Cardiac muscle cell (in vitro differentiated cells and primary cell): ENCODE measurements at regions not wholly inside any gene's neighbourhood (a gene's known extent, or its start where the extent isn't known, plus 50 kb on each side); places are given as distances from the start of the nearest gene placed in this dataset.

ENCODE experiments used
- DNase-seq, 2 donors: peaks; one replicate each; pipeline versions ENCODE4 v3.0.0 to v3.0.0-alpha.2; 2010 to 2017; ENCODE audit warnings: low read depth in 1 of 2, low spot score in 1 of 2
- H3K27ac ChIP-seq: fragments of 200-600 bp; sonication (generic); 2 replicates; pipeline ENCODE4 v1.5.1; 2016
- H3K27me3 ChIP-seq: fragments of 200-600 bp; sonication (generic); 2 replicates; pipeline ENCODE4 v1.6.0; 2016; ENCODE audit warnings: control low read depth
- H3K36me3 ChIP-seq: fragments of 200-600 bp; sonication (generic); 2 replicates; pipeline ENCODE4 v1.5.1; 2016; ENCODE audit warnings: control low read depth
- H3K4me1 ChIP-seq: fragments of 200-600 bp; sonication (generic); 2 replicates; pipeline ENCODE4 v1.8.1; 2017; ENCODE audit warnings: low read depth, mild to moderate bottlenecking, mixed run types
- H3K4me3 ChIP-seq: fragments of 200-600 bp; sonication (generic); 2 replicates; pipeline ENCODE4 v1.5.1; 2016; ENCODE audit warnings: mild to moderate bottlenecking
- H3K9me3 ChIP-seq: fragments of 200-600 bp; sonication (generic); 2 replicates; pipeline ENCODE4 v1.5.1; 2017; ENCODE audit warnings: low read depth, mild to moderate bottlenecking, control low read depth
- TF ChIP-seq, protein P1 (sequence below): IDR thresholded peaks from 2 replicates; pipeline ENCODE4 v1.5.1; 2012; ENCODE audit warnings: low read depth, mild to moderate bottlenecking, low read length

DNA sequence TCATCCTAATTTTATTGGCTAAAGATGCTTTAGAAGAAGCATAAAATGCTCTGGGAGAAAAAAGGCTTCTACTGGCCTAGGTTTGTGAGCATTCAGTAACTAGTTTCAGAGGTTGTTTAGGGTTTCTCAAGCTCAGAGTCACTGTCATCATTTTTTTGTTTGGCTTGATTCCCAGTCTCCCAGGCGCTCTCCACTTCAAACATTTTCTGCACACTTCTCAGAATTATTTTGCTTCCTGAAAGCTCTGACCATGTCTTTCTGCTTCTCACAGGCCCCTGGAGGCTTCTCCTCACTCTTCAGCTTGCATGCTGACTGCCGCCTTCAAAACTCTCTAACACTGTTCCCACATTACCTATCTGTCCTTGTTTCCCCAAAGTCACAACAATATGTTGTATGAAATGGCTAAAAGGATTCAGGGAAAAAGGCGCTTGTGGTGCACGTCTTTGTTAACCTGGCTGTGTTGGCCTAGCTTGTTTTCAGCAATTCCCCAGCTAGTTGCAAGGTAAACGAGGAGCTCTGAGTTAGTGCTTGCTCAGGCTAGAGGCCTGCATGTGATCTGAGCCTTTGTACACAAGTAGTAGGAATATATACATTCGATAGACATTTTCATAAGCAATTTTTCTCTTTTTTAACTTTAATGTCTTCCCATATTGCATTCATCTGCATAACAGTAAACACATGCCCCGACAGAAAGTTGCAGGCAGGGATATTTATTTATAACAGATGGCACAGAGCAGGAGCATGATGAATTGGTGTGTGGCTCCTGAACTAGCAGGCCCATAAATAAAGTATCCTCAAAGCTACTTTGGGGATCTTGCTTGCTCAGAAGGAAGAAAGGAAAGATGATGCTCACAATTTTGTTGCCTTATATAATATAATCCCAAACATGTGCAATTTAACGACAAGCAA, 129.2 kb upstream of the DPH6 start:
- H3K9me3 ChIP-seq: no peaks in the 10 kb centered on the region
- H3K27me3 ChIP-seq: no peaks in the 10 kb centered on the region
- TF ChIP-seq, protein P1, sequence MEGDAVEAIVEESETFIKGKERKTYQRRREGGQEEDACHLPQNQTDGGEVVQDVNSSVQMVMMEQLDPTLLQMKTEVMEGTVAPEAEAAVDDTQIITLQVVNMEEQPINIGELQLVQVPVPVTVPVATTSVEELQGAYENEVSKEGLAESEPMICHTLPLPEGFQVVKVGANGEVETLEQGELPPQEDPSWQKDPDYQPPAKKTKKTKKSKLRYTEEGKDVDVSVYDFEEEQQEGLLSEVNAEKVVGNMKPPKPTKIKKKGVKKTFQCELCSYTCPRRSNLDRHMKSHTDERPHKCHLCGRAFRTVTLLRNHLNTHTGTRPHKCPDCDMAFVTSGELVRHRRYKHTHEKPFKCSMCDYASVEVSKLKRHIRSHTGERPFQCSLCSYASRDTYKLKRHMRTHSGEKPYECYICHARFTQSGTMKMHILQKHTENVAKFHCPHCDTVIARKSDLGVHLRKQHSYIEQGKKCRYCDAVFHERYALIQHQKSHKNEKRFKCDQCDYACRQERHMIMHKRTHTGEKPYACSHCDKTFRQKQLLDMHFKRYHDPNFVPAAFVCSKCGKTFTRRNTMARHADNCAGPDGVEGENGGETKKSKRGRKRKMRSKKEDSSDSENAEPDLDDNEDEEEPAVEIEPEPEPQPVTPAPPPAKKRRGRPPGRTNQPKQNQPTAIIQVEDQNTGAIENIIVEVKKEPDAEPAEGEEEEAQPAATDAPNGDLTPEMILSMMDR: no peak
- no peaks in the 10 kb centered on the region for H3K36me3 ChIP-seq
- DNase-seq: peak; percentile 21 to 75
- no peak overlapping the region for H3K4me3 ChIP-seq
- peaks cover 52% of the 10 kb centered on the region for H3K4me1 ChIP-seq
- H3K27ac ChIP-seq: peak overlapping the region; percentile 94

DNA sequence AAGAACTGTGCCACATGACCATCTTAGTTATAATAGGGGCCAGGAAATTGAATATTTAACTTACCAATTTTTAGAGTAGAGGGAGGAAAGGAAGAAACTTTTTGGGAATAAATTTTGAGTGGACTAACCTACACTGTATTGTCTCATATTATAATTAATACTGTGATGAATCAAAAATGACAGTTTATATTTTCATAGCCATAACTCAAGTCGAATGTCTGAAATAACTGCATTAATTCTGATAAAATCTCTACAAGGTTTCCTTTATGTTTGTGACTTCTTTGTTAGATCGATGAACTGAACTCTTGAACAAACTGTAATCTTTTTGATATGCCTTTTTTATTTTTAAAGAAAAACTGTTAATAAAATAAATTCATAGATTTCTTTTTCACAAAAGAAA, 132.8 kb upstream of the DPH6 start:
- TF ChIP-seq, protein P1: no peak
- no peaks in the 10 kb centered on the region for H3K9me3 ChIP-seq

DNA sequence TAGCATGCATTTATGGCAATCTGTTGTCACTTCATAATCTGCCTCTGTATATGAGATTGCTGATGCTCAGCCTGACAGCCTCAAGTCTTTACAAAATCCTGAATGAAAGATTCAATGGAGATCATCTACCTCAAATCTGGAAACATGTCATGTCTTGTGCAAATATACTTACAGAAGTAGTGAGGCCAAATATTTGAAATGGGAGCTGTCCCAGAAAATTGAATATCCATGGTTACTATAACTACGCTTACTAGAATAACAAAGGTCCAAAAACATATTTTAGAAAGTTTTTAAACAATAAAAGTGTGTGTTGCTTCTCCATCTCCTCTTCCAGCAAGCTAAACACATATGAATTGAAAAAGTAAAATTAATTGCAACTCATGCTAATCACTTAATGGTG, 133.2 kb upstream of the DPH6 start:
- TF ChIP-seq, protein P1: no peak
- Histone ChIP-seq H3K9me3 (no peaks in the 10 kb centered on the region), H3K36me3 (no peaks in the 10 kb centered on the region), H3K27me3 (no peaks in the 10 kb centered on the region), H3K27ac (no peak overlapping the region), H3K4me1 (peaks cover 31% of the 10 kb centered on the region), H3K4me3 (no peak overlapping the region)
- no peak for DNase-seq

More for the DNA sequence above, 132.8 kb upstream of the DPH6 start:
- H3K27me3 ChIP-seq: no peaks in the 10 kb centered on the region
- no peak for DNase-seq
- H3K27ac ChIP-seq: no peak overlapping the region
- H3K4me1 ChIP-seq: peaks cover 35% of the 10 kb centered on the region
- no peak overlapping the region for H3K4me3 ChIP-seq
- H3K36me3 ChIP-seq: no peaks in the 10 kb centered on the region

DNA sequence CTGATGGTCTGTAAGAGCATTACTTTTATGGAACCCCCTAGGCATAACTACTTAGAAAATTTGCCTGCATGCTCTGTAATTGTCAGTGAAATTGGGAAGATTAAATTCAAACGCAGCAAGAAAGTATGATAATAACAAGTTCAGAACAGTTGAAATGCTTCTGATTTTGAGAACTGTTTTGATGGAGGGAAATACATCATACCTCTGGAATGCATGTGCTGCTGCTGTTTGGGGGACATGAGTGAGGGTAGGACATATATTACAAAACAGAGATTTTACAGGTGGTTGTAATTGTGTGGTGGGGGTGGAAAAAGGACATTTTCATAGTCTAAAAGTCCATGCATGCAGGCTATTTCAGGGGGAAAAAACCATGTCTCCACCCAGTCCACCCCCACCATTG, 135.0 kb upstream of the DPH6 start:
- Histone ChIP-seq H3K9me3 (no peaks in the 10 kb centered on the region), H3K4me3 (no peak overlapping the region), H3K27ac (no peak overlapping the region), H3K27me3 (no peaks in the 10 kb centered on the region), H3K4me1 (peaks cover 20% of the 10 kb centered on the region), H3K36me3 (no peaks in the 10 kb centered on the region)
- no peak for DNase-seq
- TF ChIP-seq, protein P1: no peak

DNA sequence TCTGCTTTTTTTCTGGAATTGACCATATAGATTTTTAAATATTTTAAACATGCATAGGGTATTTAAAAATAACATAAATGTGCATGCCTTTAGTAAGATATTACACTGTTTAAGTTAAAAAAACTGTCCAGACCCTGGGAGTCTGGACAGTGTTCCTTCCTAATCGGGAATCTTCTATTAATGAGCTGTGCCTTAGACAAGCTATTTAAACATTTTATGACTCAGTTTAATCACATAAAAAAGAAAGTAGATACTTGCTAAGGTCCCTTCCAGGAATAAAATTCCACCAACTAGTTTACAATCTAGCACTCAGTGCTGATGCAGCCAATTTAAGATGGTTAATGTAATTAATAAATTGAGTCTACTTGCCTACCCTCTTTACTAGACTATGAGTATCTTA, 140.4 kb upstream of the DPH6 start:
- peaks cover 22% of the 10 kb centered on the region for H3K4me1 ChIP-seq
- TF ChIP-seq, protein P1: no peak
- no peak overlapping the region for H3K4me3 ChIP-seq
- no peaks in the 10 kb centered on the region for H3K9me3 ChIP-seq
- H3K36me3 ChIP-seq: no peaks in the 10 kb centered on the region
- H3K27me3 ChIP-seq: no peaks in the 10 kb centered on the region
- no peak overlapping the region for H3K27ac ChIP-seq
- DNase-seq: no peak
